HL-60 (cell line): ENCODE measurements at regions not wholly inside any gene's neighbourhood (a gene's known extent, or its start where the extent isn't known, plus 50 kb on each side); places are given as distances from the start of the nearest gene placed in this dataset.

ENCODE experiments used
- DNase-seq, 2 experiments: peaks; one replicate each; pipeline ENCODE4 v3.0.0-alpha.2; 2010 to 2020; ENCODE audit warnings: low read depth in 1 of 2, low spot score in 1 of 2
- H3K27ac ChIP-seq: fragments of 250-450 bp; sonication (Bioruptor Pico); replicated peaks from 2 replicates; pipeline ENCODE4 v1.5.1; 2020; ENCODE audit warnings: mild to moderate bottlenecking, moderate library complexity
- H3K27me3 ChIP-seq: fragments of 250-450 bp; sonication (Bioruptor Pico); 2 replicates; pipeline ENCODE4 v1.5.1; 2021; ENCODE audit warnings: mild to moderate bottlenecking, moderate library complexity; ENCODE audit not compliant: insufficient read depth, poor library complexity, severe bottlenecking
- H3K4me3 ChIP-seq: replicated peaks from 2 replicates; pipeline ENCODE4 v1.5.1; 2011; ENCODE audit warnings: mild to moderate bottlenecking, control low read depth, low read length; ENCODE audit not compliant: insufficient read depth
- CTCF ChIP-seq: IDR thresholded peaks from one replicate; pipeline ENCODE4 v1.5.1; 2011; ENCODE audit warnings: low read length, control low read depth, inconsistent platforms; ENCODE audit not compliant: insufficient read depth
- GABPA ChIP-seq: IDR thresholded peaks from 2 replicates; pipeline ENCODE4 v1.6.1; 2012; ENCODE audit warnings: low read depth
- POLR2AphosphoS5 ChIP-seq: IDR thresholded peaks from 2 replicates; pipeline ENCODE4 v1.6.1; 2012; ENCODE audit warnings: low read depth
- REST ChIP-seq: IDR thresholded peaks from 2 replicates; pipeline ENCODE4 v1.6.1; 2012; ENCODE audit warnings: low read depth; ENCODE audit not compliant: insufficient replicate concordance
- SPI1 ChIP-seq: IDR thresholded peaks from 2 replicates; pipeline ENCODE4 v1.6.1; 2012; ENCODE audit warnings: low read depth, mild to moderate bottlenecking, borderline replicate concordance

DNA sequence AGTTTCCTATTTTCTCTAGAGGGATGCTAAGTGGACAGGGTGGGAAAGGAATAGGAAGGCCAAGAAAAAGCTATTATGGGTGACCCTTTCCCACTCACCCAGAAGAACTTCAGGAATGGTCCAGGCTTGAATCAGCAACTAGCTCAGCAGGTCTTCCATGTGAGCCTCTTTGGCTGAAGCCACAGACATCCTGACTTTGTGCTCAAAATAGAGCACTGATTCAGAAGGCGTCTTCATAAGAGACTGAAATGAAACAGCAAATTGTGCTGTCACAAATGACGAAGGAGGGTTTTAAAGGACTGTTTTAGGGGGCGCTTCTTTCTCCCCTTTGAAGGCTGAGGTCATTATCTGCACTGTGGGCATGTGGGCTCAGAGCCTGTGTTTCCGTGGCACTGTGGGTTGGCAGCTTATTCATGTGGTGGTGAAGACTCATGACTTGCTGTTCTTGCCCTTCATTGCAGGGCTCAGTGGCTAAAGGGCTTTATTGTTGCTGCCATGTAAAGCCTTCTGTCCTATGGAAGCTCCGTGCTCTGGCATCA is 65.8 kb upstream of the NFIL3 start:
- peaks cover 2% of the 10 kb centered on the region for H3K27me3 ChIP-seq
- DNase-seq: no peak
- TF ChIP-seq GABPA (no peak), CTCF (no peak), REST (no peak), SPI1 (no peak), POLR2AphosphoS5 (no peak)
- H3K27ac ChIP-seq: no peak overlapping the region
- no peak overlapping the region for H3K4me3 ChIP-seq

- Histone ChIP-seq H3K27me3 (peaks cover 2% of the 10 kb centered on the region), H3K27ac (no peak overlapping the region), H3K4me3 (no peak overlapping the region)
- DNase-seq: no peak
- no peak for TF ChIP-seq SPI1
- no peak for TF ChIP-seq GABPA
- TF ChIP-seq CTCF: no peak
- TF ChIP-seq REST: no peak
- no peak for TF ChIP-seq POLR2AphosphoS5
These were observed 64.7 kb upstream of the NFIL3 start for GRCh38 chr9:91488341-91488740.

- Histone ChIP-seq H3K27me3 (peaks cover 2% of the 10 kb centered on the region), H3K4me3 (no peak overlapping the region), H3K27ac (no peak overlapping the region)
- no peak for DNase-seq
- no peak for TF ChIP-seq REST
- TF ChIP-seq CTCF: no peak
- TF ChIP-seq POLR2AphosphoS5: no peak
- TF ChIP-seq GABPA: no peak
- no peak for TF ChIP-seq SPI1
These were observed 63.3 kb upstream of the NFIL3 start for GRCh38 chr9:91486699-91487497.
